Coronary artery (tissue), 2 donors: ENCODE measurements at regions not wholly inside any gene's neighbourhood (a gene's known extent, or its start where the extent isn't known, plus 50 kb on each side); places are given as distances from the start of the nearest gene placed in this dataset.

ENCODE experiments used
- DNase-seq: peaks from one replicate; pipeline ENCODE4 v3.0.0-alpha.2; 2017; ENCODE audit warnings: low spot score
- H3K27ac ChIP-seq, 2 donors: fragments of 200-600 bp; sonication (generic); one replicate each; pipeline ENCODE4 v1.5.1; 2016 to 2019
- H3K4me3 ChIP-seq: fragments of 200-600 bp; sonication (generic); 2 replicates; pipeline ENCODE4 v1.5.1; 2016; ENCODE audit warnings: mild to moderate bottlenecking, moderate library complexity
- CTCF ChIP-seq: fragments of 200-600 bp; sonication (generic); IDR thresholded peaks from one replicate; pipeline ENCODE4 v1.5.1; 2019; ENCODE audit warnings: antibody characterized with exemption

- Histone ChIP-seq H3K27ac (no peak overlapping the region), H3K4me3 (no peak overlapping the region)
- DNase-seq = no peak
- TF ChIP-seq CTCF = no peak
These were observed 524.9 kb downstream of the FGF9 start for GRCh38 chr13:22195726-22196125.

GRCh38 chr13:22196777-22197176 is 525.9 kb downstream of the FGF9 start:
- Histone ChIP-seq H3K4me3 (no peak overlapping the region), H3K27ac (no peak overlapping the region)
- no peak for DNase-seq
- TF ChIP-seq CTCF = no peak

GRCh38 chr13:22198001-22198400 is 527.1 kb downstream of the FGF9 start:
- DNase-seq = no peak
- no peak overlapping the region for H3K27ac ChIP-seq
- TF ChIP-seq CTCF = no peak
- peak overlapping the region; percentile 19 for H3K4me3 ChIP-seq

GRCh38 chr13:22198641-22199217 is 527.9 kb downstream of the FGF9 start:
- TF ChIP-seq CTCF = no peak
- no peak for DNase-seq
- Histone ChIP-seq H3K4me3 (peak overlapping the region; percentile 19), H3K27ac (no peak overlapping the region)

GRCh38 chr13:22200440-22200839 is 529.6 kb downstream of the FGF9 start:
- DNase-seq = no peak
- TF ChIP-seq CTCF = no peak
- Histone ChIP-seq H3K27ac (no peak overlapping the region), H3K4me3 (no peak overlapping the region)

GRCh38 chr13:22201375-22201925 is 530.6 kb downstream of the FGF9 start:
- no peak for TF ChIP-seq CTCF
- DNase-seq = no peak
- H3K4me3 ChIP-seq = no peak overlapping the region
- H3K27ac ChIP-seq = no peak overlapping the region

- DNase-seq = no peak
- TF ChIP-seq CTCF = no peak
- no peak overlapping the region for H3K27ac ChIP-seq
- H3K4me3 ChIP-seq = no peak overlapping the region
These were observed 539.5 kb downstream of the FGF9 start for GRCh38 chr13:22210134-22210930.
